Osteoblast (primary cell): ENCODE measurements at regions not wholly inside any gene's neighbourhood (a gene's known extent, or its start where the extent isn't known, plus 50 kb on each side); places are given as distances from the start of the nearest gene placed in this dataset.
"Not testable (repeated sequence)": the region's sequence is repeated elsewhere in the genome, so short reads cannot be mapped to it uniquely, and the experiment has no call there.

Source experiments
- DNase-seq: peaks from one replicate; pipeline ENCODE4 v3.0.0; 2011; ENCODE audit warnings: low spot score, mixed read lengths; ENCODE audit not compliant: insufficient read length; ENCODE audit errors: missing footprints
- H2AFZ ChIP-seq: 2 replicates; pipeline ENCODE4 v1.6.0; 2011; ENCODE audit warnings: mild to moderate bottlenecking, low read length
- H3K27ac ChIP-seq: 2 replicates; pipeline ENCODE4 v1.5.1; 2011; ENCODE audit warnings: mild to moderate bottlenecking, low read depth, low read length, moderate library complexity
- H3K27me3 ChIP-seq: 2 replicates; pipeline ENCODE4 v1.6.0; 2012; ENCODE audit warnings: mild to moderate bottlenecking, control low read depth, inconsistent platforms, low read length, moderate library complexity; ENCODE audit not compliant: insufficient read depth
- H3K36me3 ChIP-seq: 2 replicates; pipeline ENCODE4 v1.5.1; 2011; ENCODE audit warnings: mild to moderate bottlenecking, low read length, control low read depth, moderate library complexity; ENCODE audit not compliant: insufficient read depth
- H3K4me1 ChIP-seq: 2 replicates; pipeline ENCODE4 v1.5.1; 2011; ENCODE audit warnings: mild to moderate bottlenecking, low read length, control low read depth, moderate library complexity; ENCODE audit not compliant: insufficient read depth
- H3K4me2 ChIP-seq: 2 replicates; pipeline ENCODE4 v1.6.0; 2011; ENCODE audit warnings: mild to moderate bottlenecking, low read length; ENCODE audit not compliant: insufficient read depth
- H3K4me3 ChIP-seq: fragments of 200-600 bp; sonication (generic); 3 replicates; pipeline ENCODE4 v1.5.1; 2012; ENCODE audit warnings: mild to moderate bottlenecking, low read length, inconsistent platforms; ENCODE audit not compliant: insufficient read depth
- H3K79me2 ChIP-seq: 2 replicates; pipeline ENCODE4 v1.6.0; 2012; ENCODE audit warnings: mild to moderate bottlenecking, low read length, control low read depth, inconsistent platforms; ENCODE audit not compliant: insufficient read depth
- H3K9me3 ChIP-seq: 2 replicates; pipeline ENCODE4 v1.5.1; 2011; ENCODE audit warnings: low read depth, low read length, control low read depth
- H4K20me1 ChIP-seq: 2 replicates; pipeline ENCODE4 v1.6.0; 2012; ENCODE audit warnings: mild to moderate bottlenecking, low read length, control low read depth; ENCODE audit not compliant: insufficient read depth
- TF ChIP-seq, protein P1 (sequence below): IDR thresholded peaks from 2 replicates; pipeline ENCODE4 v1.5.1; 2011; ENCODE audit warnings: mild to moderate bottlenecking, low read depth, low read length, moderate library complexity; ENCODE audit errors: extremely low read depth

DNA sequence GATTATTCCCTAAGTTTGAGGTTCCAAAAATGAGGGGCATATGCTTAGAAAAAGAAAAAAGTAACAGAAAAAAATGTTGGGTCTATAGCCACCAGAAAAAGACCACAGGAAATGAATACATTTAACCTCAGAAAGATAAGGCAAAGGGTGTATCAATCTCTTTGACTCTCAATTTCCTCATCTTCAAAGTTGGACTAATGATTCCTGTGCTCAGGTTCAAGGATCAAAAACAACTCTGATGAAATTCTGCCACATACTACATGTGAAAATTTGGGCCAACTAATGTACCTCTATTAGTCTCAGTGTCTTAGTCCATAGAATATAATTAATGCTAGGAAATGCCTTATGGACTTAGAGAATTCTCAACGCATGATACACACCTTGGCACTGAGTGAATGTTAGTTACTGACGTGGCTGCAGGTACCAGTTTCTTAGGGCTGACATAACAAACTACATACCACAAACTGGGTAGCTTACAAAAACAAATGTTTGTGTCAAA, 257.7 kb downstream of the ANKRD50 start:
- Histone ChIP-seq H3K4me3 (no peak overlapping the region), H3K79me2 (no peaks in the 10 kb centered on the region), H4K20me1 (no peaks in the 10 kb centered on the region), H3K27me3 (no peaks in the 10 kb centered on the region), H3K9me3 (no peaks in the 10 kb centered on the region), H3K4me1 (no peaks in the 10 kb centered on the region), H3K4me2 (no peak overlapping the region), H3K36me3 (no peaks in the 10 kb centered on the region), H2AFZ (no peak overlapping the region), H3K27ac (no peak overlapping the region)
- no peak for DNase-seq
- TF ChIP-seq, protein P1, sequence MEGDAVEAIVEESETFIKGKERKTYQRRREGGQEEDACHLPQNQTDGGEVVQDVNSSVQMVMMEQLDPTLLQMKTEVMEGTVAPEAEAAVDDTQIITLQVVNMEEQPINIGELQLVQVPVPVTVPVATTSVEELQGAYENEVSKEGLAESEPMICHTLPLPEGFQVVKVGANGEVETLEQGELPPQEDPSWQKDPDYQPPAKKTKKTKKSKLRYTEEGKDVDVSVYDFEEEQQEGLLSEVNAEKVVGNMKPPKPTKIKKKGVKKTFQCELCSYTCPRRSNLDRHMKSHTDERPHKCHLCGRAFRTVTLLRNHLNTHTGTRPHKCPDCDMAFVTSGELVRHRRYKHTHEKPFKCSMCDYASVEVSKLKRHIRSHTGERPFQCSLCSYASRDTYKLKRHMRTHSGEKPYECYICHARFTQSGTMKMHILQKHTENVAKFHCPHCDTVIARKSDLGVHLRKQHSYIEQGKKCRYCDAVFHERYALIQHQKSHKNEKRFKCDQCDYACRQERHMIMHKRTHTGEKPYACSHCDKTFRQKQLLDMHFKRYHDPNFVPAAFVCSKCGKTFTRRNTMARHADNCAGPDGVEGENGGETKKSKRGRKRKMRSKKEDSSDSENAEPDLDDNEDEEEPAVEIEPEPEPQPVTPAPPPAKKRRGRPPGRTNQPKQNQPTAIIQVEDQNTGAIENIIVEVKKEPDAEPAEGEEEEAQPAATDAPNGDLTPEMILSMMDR = no peak

DNA sequence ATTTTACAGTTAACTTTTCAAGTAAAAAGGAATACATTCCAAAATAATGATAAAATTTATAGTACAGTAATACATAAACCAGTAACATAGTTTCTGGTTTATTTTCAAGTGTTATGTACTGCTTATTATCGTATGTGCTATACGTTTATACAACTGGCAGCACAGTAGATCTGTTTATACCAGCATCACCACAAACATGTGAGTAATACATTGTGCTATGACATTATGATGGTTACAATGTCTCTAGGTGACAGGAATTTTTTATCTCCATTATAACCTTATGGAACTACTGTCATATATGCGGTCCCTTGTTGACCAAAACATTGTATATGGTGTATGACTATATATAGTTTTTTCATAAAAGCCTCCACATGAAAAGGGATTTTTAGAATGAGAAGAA, 256.9 kb downstream of the ANKRD50 start:
- H3K27me3 ChIP-seq = no peaks in the 10 kb centered on the region
- H3K36me3 ChIP-seq = no peaks in the 10 kb centered on the region
- no peak overlapping the region for H3K4me2 ChIP-seq
- no peaks in the 10 kb centered on the region for H4K20me1 ChIP-seq
- no peak overlapping the region for H2AFZ ChIP-seq
- H3K79me2 ChIP-seq = no peaks in the 10 kb centered on the region
- TF ChIP-seq, protein P1 = no peak
- DNase-seq = no peak
- no peak overlapping the region for H3K27ac ChIP-seq
- no peaks in the 10 kb centered on the region for H3K9me3 ChIP-seq
- no peaks in the 10 kb centered on the region for H3K4me1 ChIP-seq
- H3K4me3 ChIP-seq = no peak overlapping the region

DNA sequence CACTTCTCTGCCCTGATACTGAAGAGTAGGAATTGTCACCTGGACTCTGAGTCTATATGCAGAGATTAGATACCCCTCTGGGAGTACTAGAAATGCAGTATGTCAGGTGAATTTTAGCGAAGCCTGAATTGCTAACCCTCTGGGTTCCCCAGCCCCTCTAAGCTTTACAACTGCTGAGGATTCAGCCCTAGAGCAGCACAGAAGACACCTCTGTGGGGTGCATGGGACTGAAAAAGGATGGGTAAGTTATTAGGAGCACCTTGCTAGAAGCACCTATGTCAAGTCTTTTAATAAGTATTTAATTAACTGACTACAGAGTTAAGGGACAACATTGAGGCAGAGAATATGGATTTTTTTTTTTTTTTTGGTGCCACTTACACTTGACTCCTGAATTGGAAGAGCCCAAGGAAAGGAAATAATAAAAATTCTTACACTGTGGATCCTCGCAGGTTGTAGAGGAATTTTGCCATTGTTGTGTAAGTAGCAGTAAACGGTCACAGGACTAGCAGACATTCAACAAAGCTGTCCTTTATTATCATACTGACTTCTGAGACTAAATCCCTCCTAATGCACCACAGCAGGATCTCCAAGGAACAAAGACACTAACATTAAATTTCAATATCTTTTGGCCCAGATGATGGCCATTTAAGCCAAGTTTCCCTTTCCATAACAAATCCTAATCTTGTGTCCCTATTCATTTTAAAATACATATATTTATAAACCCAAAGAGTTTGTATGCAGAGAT, 253.2 kb downstream of the ANKRD50 start:
- H3K4me2 ChIP-seq = peak overlapping the region; percentile 60
- H3K27me3 ChIP-seq = no peaks in the 10 kb centered on the region
- H3K27ac ChIP-seq = no peak overlapping the region
- no peak for DNase-seq
- peak overlapping the region; percentile 83 for H2AFZ ChIP-seq
- H4K20me1 ChIP-seq = no peaks in the 10 kb centered on the region
- no peak overlapping the region for H3K4me3 ChIP-seq
- no peaks in the 10 kb centered on the region for H3K4me1 ChIP-seq
- TF ChIP-seq, protein P1 = no peak
- no peaks in the 10 kb centered on the region for H3K9me3 ChIP-seq
- no peaks in the 10 kb centered on the region for H3K79me2 ChIP-seq
- no peaks in the 10 kb centered on the region for H3K36me3 ChIP-seq

DNA sequence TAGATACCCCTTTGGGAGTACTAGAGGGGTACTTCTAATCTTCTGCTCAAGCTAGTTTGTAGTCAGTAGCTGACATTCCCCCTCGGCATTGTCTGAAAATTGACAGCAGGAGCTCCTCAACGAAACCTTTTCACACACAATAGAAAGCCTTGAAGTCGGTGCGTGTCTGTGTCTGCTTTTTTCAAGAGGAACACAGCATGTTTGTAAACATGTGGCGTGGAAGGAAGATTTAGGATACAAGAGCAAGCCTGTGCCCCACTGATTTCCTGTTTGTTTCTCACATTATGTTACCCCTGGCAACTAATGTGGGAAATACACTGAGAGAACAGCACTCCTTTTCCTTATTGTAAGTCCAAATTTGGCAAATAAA, 252.6 kb downstream of the ANKRD50 start:
- H3K4me2 ChIP-seq = peak overlapping the region; percentile 60
- TF ChIP-seq, protein P1 = no peak
- H4K20me1 ChIP-seq = no peaks in the 10 kb centered on the region
- no peaks in the 10 kb centered on the region for H3K79me2 ChIP-seq
- DNase-seq = no peak
- H2AFZ ChIP-seq = peak overlapping the region; percentile 83
- peak overlapping the region; percentile 23 for H3K4me3 ChIP-seq
- no peaks in the 10 kb centered on the region for H3K27me3 ChIP-seq
- no peaks in the 10 kb centered on the region for H3K9me3 ChIP-seq
- no peaks in the 10 kb centered on the region for H3K36me3 ChIP-seq
- no peaks in the 10 kb centered on the region for H3K4me1 ChIP-seq
- no peak overlapping the region for H3K27ac ChIP-seq

DNA sequence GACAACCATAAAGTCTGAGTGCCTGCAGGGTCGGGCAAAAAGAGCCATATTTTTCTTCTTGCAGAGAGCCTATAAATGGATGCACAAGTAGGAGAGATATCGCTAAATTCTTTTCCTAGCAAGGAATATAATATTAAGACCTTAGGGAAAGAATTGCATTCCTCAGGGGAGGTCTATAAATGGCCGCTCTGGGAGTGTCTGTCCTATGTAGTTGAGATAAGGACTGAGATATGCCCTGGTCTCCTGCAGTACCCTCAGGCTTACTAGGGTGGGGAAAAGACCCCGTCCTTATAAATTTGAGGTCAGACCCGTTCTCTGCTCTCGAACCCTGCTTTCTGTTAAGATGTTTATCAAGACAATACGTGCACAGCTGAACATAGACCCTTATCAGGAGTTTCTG, 250.9 kb downstream of the ANKRD50 start:
- not testable (repeated sequence) for DNase-seq, H3K4me2 ChIP-seq, H3K27me3 ChIP-seq, H3K27ac ChIP-seq, H3K4me1 ChIP-seq, H3K36me3 ChIP-seq, H2AFZ ChIP-seq, H4K20me1 ChIP-seq, H3K79me2 ChIP-seq, H3K9me3 ChIP-seq, H3K4me3 ChIP-seq
